Stimulated activated memory B cell treated with anti-CD40 and anti-IgM and Interleukin-4, amounts not matched to agents 10 μg/mL and 1 μg/mL and 100 μg/mL, for 72 hours (primary cell): ENCODE measurements at regions not wholly inside any gene's neighbourhood (a gene's known extent, or its start where the extent isn't known, plus 50 kb on each side); places are given as distances from the start of the nearest gene placed in this dataset.

ENCODE experiments used
- ATAC-seq: fragments of 150-1000 bp; cut with Tn5 transposase; 2 replicates; pipeline ENCODE4 v1.10.0; 2021
- H3K27ac Mint-ChIP-seq: one replicate; pipeline ENCODE4 v1.8.0; 2022; ENCODE audit warnings: mild to moderate bottlenecking, mixed read lengths
- H3K27me3 Mint-ChIP-seq: one replicate; pipeline ENCODE4 v1.8.0; 2022; ENCODE audit warnings: mixed read lengths
- H3K36me3 Mint-ChIP-seq: one replicate; pipeline ENCODE4 v1.8.0; 2022; ENCODE audit warnings: mixed read lengths
- H3K4me1 Mint-ChIP-seq: one replicate; pipeline ENCODE4 v1.8.0; 2022; ENCODE audit warnings: mixed read lengths
- H3K4me3 Mint-ChIP-seq: one replicate; pipeline ENCODE4 v1.8.0; 2022; ENCODE audit warnings: mild to moderate bottlenecking, moderate library complexity, mixed read lengths
- H3K9me3 Mint-ChIP-seq: one replicate; pipeline ENCODE4 v1.8.0; 2022; ENCODE audit warnings: mixed read lengths

DNA sequence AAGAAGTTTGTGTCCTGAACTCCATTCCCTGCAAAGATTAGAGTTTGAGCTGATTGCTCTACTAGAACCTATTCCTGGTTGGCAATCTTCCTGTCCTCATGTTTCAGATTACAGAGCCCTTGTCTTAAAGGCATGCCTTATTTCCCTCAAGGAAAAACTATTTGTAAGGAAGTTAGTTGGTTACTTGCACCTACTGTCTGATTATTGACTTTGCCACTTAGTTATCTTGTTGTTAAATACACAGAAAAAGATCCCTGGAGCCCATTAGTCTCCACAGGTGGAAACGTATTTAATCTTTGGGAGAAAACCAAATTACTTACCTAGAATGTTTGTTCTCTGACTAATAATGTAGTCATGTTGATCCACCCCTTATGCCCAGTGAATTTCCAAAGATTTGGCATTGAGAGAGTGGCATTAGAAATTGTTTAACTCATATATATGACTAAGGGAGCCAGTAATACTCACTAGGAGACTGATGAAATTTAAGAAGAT, 132.3 kb upstream of the ELL2 start:
- ATAC-seq, result no peak
- H3K36me3 Mint-ChIP-seq, result no peaks in the 10 kb centered on the region

DNA sequence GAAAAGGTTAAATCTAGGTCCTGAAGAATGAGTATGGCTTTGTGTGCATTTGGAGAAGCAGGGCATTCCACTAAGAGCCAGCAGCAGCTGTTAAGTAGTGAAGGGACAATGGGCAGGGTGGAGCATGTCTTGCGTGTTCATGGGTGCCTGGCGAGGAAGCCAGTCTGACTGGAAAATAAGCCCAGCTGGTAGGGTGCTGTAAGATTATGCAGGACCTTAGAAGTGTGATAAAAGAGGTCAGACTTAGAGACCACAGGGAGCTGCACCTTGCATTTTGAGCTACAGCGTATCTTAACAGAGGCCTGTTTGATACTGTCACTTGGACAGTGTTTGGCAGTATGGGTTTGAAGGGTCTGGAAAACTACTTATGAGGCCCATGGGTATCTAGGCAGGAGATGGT, 131.7 kb upstream of the ELL2 start:
- no peak for ATAC-seq
- no peaks in the 10 kb centered on the region for H3K27me3 Mint-ChIP-seq
- no peaks in the 10 kb centered on the region for H3K4me1 Mint-ChIP-seq
- H3K27ac Mint-ChIP-seq, result no peak overlapping the region
- peaks cover 3% of the 10 kb centered on the region for H3K9me3 Mint-ChIP-seq
- H3K4me3 Mint-ChIP-seq, result no peak overlapping the region
- no peaks in the 10 kb centered on the region for H3K36me3 Mint-ChIP-seq

More for the DNA sequence above, 132.3 kb upstream of the ELL2 start:
- peaks cover 5% of the 10 kb centered on the region for H3K9me3 Mint-ChIP-seq
- no peaks in the 10 kb centered on the region for H3K27me3 Mint-ChIP-seq
- H3K4me3 Mint-ChIP-seq, result no peak overlapping the region
- no peaks in the 10 kb centered on the region for H3K4me1 Mint-ChIP-seq
- H3K27ac Mint-ChIP-seq, result no peak overlapping the region

DNA sequence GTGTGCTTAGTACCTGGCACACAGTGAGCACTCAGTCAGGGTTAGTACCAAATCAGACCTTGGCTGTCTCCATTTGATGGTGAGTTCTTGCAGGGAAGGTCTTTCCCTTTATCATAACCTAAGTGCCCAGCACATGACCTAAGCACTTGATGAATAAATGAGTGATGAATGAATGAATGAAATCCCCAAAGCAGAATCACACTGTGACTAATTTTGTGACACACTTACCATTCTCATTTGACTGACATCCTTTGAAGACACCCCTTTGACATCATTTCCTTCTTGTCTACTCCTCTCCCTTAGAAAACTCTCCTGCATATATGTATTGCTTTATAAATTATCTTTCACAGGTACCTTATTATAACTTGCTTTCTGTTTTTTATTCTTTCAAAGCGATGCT, 130.2 kb upstream of the ELL2 start:
- H3K4me1 Mint-ChIP-seq, result no peaks in the 10 kb centered on the region
- no peak for ATAC-seq
- H3K27ac Mint-ChIP-seq, result no peak overlapping the region
- H3K9me3 Mint-ChIP-seq, result no peaks in the 10 kb centered on the region
- H3K4me3 Mint-ChIP-seq, result no peak overlapping the region
- H3K36me3 Mint-ChIP-seq, result no peaks in the 10 kb centered on the region
- no peaks in the 10 kb centered on the region for H3K27me3 Mint-ChIP-seq

DNA sequence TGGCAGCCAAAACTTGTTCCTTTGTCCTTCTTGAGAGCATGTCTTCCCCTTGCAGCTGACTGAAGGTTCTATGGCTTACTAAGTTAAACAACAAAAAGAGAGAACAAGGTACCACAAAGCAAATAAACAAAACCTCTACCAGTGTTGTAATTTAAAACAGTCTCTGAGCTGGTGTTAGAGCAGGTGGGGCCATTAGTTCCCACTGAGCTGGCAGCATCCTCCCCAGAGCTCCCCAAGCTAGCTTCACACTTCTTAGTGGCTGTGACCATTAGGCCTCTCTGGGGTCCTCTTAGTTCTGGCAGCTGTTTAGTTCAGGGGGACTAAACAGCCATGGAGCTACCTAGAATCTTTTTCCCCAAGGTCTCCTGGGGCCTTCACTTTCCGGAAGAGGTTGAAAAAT, 128.6 kb upstream of the ELL2 start:
- Mint-ChIP-seq H3K4me1 (no peaks in the 10 kb centered on the region), H3K27ac (no peak overlapping the region), H3K4me3 (no peak overlapping the region), H3K9me3 (no peaks in the 10 kb centered on the region), H3K36me3 (no peaks in the 10 kb centered on the region), H3K27me3 (no peaks in the 10 kb centered on the region)
- ATAC-seq, result no peak

DNA sequence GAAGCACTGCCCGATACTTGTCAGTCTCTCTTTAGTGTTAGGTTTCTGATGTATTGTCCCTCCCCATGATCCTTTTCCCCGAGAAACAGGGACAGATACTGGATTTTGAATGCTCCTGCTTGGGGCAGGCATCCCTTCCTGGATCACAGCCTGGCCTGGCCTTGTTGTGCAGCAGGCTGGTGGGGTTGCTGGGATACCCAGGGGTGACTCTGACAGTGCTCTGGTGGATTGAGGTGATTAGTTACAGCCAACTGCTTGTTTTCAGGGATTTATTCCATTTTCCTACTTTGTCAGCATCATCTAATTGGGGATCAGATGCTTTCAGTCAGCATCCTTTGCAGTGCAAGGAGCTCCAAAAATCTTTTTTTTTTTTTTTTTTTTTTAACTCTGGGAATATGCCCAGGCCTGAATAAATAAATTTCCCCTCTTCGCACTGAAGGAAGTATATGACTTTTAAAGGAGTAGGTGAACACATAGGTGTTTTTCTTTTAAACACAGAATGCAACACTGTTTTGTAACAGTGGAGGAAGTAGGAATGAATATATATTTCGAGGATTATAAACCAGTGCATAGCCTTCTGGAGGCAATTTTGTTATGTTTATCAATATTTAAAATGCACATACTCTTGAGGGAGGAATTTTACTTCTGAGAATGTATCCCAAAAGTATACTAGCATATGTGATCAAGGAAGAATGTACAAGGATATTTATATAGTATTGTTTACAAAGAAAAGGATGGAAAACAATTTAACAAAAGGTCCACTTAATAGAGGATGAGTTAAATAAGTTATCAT, 127.3 kb upstream of the ELL2 start:
- no peaks in the 10 kb centered on the region for H3K9me3 Mint-ChIP-seq
- no peak for ATAC-seq
- H3K36me3 Mint-ChIP-seq, result no peaks in the 10 kb centered on the region
- H3K4me1 Mint-ChIP-seq, result no peaks in the 10 kb centered on the region
- H3K27me3 Mint-ChIP-seq, result peaks cover 7% of the 10 kb centered on the region
- no peak overlapping the region for H3K27ac Mint-ChIP-seq
- H3K4me3 Mint-ChIP-seq, result no peak overlapping the region

DNA sequence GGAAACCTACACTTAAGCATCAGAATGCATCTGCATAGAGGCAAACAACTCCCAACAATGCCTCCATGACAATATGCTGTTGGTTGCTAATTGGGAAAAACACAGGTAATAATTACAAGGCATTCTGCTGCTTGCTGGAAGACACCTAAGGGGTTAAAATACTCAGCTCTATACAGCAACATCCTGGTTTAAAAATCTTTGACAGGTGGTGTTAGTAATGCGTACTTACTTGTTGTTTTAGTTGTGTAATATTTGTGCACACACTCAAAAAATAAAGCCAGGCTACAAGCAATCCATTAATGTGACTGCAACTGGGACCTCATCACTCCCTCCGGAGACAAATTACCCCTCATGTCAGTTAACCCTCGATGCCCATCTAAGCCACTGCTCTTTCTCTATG, 126.3 kb upstream of the ELL2 start:
- Mint-ChIP-seq H3K27me3 (peaks cover 9% of the 10 kb centered on the region), H3K4me1 (no peaks in the 10 kb centered on the region), H3K9me3 (no peaks in the 10 kb centered on the region), H3K27ac (no peak overlapping the region), H3K4me3 (no peak overlapping the region), H3K36me3 (no peaks in the 10 kb centered on the region)
- ATAC-seq, result no peak

DNA sequence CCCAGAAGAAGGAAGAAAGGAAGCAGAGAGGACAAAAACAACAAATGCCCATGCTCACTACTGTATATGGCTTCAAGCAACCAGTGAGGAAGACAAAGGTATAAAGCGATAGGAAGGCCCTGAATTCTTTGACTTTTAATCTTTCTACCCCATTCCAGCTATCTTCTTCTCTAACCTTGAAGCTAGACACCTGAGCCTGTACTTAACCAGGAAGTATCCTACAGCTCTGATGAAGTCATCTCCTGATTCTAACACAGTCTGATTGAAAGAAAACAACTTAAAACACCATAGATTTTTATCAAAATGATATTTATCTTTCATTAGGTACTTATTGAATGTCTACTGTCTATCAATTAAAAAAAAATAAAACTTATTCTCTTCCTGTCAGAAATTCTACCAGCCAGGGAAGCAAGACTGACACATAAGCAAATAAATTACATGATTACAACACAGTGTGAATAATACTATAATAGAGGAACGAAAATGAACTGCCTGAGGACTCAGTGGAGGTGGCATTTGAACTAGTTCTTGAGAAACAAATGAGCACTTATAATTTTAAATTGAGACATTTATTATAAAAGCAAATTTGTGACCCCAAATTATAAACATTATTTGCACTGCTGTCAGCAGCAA, 123.3 kb upstream of the ELL2 start:
- peaks cover 9% of the 10 kb centered on the region for H3K27me3 Mint-ChIP-seq
- H3K36me3 Mint-ChIP-seq, result no peaks in the 10 kb centered on the region
- no peaks in the 10 kb centered on the region for H3K4me1 Mint-ChIP-seq
- ATAC-seq, result no peak
- H3K9me3 Mint-ChIP-seq, result no peaks in the 10 kb centered on the region
- no peak overlapping the region for H3K4me3 Mint-ChIP-seq
- H3K27ac Mint-ChIP-seq, result no peak overlapping the region

DNA sequence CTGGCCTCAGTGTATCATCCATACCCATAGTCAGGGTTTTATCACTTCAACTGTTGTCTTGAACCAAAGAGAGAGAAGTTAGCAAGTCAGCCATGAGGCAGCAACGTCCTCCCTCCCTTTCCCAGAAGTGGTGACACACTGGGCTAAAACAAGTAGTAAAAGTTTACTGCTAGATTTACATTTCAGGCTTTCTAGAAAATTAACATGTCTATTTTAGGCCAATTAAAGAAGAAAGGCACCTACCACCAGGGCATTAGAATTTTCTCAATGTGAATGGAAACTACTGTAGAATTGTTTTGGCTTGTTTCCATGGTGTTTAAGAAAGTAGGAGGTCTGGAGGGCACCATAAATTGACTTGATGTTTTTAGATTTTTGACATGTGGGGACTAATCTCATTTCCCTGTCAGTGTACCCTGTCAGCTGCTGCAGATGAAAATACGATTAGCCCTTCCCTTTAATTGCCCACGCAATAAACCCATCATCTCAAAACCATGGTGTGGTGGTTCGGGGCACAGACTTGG, 121.8 kb upstream of the ELL2 start:
- ATAC-seq, result no peak
- Mint-ChIP-seq H3K27ac (no peak overlapping the region), H3K4me3 (no peak overlapping the region), H3K4me1 (no peaks in the 10 kb centered on the region), H3K36me3 (no peaks in the 10 kb centered on the region), H3K27me3 (peaks cover 9% of the 10 kb centered on the region), H3K9me3 (no peaks in the 10 kb centered on the region)

DNA sequence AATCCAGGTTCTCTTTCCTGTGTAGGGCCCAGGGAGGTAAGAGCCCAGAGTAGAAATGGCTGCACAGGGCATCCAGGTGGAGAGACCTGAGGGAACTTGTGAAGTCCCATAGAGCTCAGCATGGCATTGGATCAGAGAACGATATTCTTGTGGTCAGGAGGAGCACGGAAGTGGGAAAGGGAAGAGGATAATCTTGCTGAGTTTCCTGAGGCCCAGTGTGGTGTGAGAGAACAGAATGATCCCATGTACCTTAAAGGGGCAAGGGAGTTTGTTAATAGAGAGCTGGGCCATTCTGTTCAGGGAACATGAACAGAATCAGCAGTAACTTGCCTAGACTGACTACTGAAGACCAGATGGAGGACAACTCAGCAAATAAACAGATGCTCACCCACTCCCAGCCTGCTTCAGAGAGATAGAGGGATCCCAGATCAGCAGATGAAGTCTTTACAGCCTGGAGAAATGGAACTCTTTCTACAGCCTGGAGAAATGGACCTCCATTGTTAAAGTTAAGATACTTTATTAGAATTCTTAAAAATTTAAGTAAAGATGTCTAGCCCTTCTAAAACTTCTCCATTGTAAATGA, 119.7 kb upstream of the ELL2 start:
- ATAC-seq, result no peak
- Mint-ChIP-seq H3K36me3 (no peaks in the 10 kb centered on the region), H3K4me1 (no peaks in the 10 kb centered on the region), H3K27ac (no peak overlapping the region), H3K4me3 (no peak overlapping the region), H3K27me3 (peaks cover 9% of the 10 kb centered on the region), H3K9me3 (no peaks in the 10 kb centered on the region)

DNA sequence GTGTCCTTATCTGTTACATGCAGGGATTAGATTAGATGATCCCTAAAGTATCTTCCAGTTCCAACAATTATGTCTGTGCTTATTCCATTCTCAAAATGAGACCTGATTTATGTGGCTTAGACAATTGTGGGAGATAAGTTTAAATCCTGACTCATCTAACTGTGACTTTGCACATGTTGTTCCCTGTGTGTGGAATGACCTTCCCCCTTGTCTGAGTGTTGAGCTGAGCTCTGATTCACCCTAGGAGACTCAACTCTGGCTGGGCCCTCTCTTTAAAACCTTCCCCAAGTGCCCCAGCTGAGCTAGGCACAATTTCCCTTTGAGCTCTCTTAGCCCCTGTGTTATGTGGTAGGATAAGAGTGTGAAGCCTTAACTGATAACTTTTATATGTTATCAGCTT, 118.9 kb upstream of the ELL2 start:
- Mint-ChIP-seq H3K36me3 (no peaks in the 10 kb centered on the region), H3K4me3 (no peak overlapping the region), H3K27ac (no peak overlapping the region), H3K27me3 (peaks cover 9% of the 10 kb centered on the region), H3K9me3 (no peaks in the 10 kb centered on the region), H3K4me1 (no peaks in the 10 kb centered on the region)
- ATAC-seq, result no peak

DNA sequence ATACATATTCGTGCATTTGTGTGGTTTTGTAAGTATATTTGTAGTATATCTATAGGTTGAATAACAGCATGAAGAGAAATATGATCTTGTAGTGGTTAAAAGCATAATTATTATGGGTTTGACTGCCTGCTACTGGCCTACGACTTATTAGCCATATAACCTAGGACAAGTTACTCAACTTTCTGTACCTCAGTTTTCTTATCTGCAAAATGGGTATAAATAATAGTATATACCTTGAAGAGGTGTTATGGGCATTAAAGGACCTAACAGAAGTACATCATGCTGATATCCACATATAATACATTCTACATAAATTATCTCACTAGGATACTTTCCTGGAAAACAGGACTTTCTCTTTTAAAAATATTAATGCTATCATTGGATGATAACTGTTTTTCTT, 118.3 kb upstream of the ELL2 start:
- peaks cover 9% of the 10 kb centered on the region for H3K27me3 Mint-ChIP-seq
- no peaks in the 10 kb centered on the region for H3K4me1 Mint-ChIP-seq
- no peak for ATAC-seq
- H3K27ac Mint-ChIP-seq, result no peak overlapping the region
- H3K36me3 Mint-ChIP-seq, result no peaks in the 10 kb centered on the region
- H3K4me3 Mint-ChIP-seq, result no peak overlapping the region
- H3K9me3 Mint-ChIP-seq, result no peaks in the 10 kb centered on the region

DNA sequence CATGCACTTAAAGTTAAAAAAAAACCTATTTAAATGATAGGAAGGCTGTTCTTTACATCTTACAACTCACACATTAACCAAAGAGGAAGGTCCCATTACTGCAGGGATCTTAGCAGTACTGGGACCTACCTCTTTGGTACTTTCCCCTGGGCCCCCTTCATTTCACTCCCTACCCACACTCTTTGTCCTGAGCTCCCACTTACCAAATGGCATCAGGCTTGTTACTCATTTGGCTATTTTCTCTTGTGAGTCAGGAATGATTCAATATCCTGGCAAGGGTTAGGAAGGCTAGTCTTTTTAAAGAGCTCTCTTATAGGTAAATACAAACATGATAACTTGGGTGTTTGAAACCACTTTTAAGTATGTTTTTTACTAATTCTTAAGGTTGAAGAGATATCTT, 117.4 kb upstream of the ELL2 start:
- no peaks in the 10 kb centered on the region for H3K4me1 Mint-ChIP-seq
- H3K27me3 Mint-ChIP-seq, result peaks cover 4% of the 10 kb centered on the region
- no peaks in the 10 kb centered on the region for H3K36me3 Mint-ChIP-seq
- no peak overlapping the region for H3K27ac Mint-ChIP-seq
- no peak overlapping the region for H3K4me3 Mint-ChIP-seq
- H3K9me3 Mint-ChIP-seq, result no peaks in the 10 kb centered on the region
- no peak for ATAC-seq

DNA sequence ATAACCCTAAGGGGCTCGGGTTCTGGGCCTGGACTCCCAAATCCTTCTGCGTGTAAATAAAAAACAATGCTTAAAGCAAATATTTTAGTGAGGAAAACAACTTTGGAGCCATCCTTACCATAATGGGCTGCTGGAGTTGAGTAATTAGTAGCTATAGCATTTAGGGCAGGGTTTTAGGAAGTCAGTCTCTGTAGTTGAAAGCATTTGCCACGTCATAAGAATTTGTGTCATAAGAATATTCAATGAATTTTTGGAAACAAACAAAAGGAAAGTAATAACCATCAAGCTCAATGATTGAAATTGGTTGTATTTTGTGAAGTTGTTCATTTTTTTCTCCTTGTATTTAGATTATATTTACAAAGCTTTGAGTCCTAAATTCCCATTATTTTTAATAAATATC, 114.8 kb upstream of the ELL2 start:
- Mint-ChIP-seq H3K4me3 (no peak overlapping the region), H3K4me1 (no peaks in the 10 kb centered on the region), H3K27me3 (no peaks in the 10 kb centered on the region), H3K27ac (no peak overlapping the region), H3K36me3 (no peaks in the 10 kb centered on the region), H3K9me3 (no peaks in the 10 kb centered on the region)
- ATAC-seq, result no peak

DNA sequence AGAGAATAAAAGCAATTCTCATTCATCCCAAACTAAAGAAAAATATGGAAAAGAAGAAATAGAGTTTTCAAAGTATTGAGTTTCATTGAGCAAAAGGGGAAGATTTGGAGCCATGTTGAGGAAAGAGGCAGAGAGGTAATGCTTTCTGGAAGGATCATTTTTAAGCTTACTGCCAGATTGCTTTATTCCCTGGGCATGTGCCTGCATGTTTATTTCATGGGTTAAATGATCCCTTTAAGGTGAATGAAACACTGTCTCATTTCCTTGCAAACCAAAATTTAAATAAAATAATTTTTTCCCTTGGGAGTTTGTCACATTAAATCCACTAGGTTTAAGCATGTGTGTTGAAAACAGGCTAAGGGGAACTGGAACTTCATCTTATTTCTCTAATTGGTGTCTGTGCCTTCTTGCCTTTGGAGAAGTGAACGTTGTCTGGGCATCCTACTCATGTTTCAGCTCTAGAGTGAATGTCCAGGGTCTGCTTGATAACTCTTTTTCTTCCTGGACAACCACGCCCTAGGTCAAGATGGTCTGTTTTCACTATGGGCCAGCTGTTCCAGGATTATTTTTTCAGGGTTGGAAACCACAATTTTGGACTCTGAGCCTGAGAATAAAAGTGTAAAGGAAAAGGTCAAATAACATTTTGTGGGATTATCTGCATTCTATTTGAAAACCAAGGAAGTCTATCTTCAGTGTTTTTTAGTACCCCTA, 114.1 kb upstream of the ELL2 start:
- H3K4me1 Mint-ChIP-seq, result no peaks in the 10 kb centered on the region
- no peak overlapping the region for H3K27ac Mint-ChIP-seq
- H3K4me3 Mint-ChIP-seq, result no peak overlapping the region
- H3K36me3 Mint-ChIP-seq, result no peaks in the 10 kb centered on the region
- ATAC-seq, result no peak
- no peaks in the 10 kb centered on the region for H3K9me3 Mint-ChIP-seq
- no peaks in the 10 kb centered on the region for H3K27me3 Mint-ChIP-seq

DNA sequence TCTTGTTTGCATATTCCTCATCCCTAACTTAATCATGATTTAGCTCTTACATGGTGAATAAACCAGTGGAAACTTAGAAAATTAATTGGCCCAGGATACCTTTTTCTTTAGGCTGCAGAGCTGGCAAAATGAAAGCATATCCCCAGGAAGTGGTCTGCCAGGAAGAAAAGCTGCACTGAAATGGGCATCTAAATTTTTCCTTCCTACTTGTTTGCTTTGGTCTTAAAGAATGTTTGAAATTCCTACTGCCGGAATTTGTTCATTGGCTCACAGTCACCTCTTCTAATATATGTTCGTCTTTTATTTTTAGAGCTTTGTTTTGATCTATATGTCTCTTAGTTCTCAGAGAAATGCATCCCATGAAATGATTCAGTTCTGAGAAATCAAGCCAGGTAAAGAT, 113.2 kb upstream of the ELL2 start:
- H3K36me3 Mint-ChIP-seq, result no peaks in the 10 kb centered on the region
- no peaks in the 10 kb centered on the region for H3K27me3 Mint-ChIP-seq
- no peak for ATAC-seq
- H3K4me1 Mint-ChIP-seq, result no peaks in the 10 kb centered on the region
- H3K27ac Mint-ChIP-seq, result no peak overlapping the region
- no peak overlapping the region for H3K4me3 Mint-ChIP-seq
- no peaks in the 10 kb centered on the region for H3K9me3 Mint-ChIP-seq
